IPS DF 6.9 (cell line): ENCODE measurements at regions not wholly inside any gene's neighbourhood (a gene's known extent, or its start where the extent isn't known, plus 50 kb on each side); places are given as distances from the start of the nearest gene placed in this dataset.

Experiments used
- DNase-seq: peaks from one replicate; pipeline ENCODE4 v3.0.0-alpha.2; 2013; ENCODE audit warnings: low read depth, low spot score
- H3K27ac ChIP-seq: one replicate; pipeline ENCODE4 v1.5.1; 2013; ENCODE audit warnings: low read length, control low read depth
- H3K27me3 ChIP-seq: 2 replicates; pipeline ENCODE4 v1.6.1; 2013; ENCODE audit warnings: mild to moderate bottlenecking, low read length; ENCODE audit not compliant: control insufficient read depth, insufficient read depth
- H3K36me3 ChIP-seq: 2 replicates; pipeline ENCODE4 v1.6.1; 2013; ENCODE audit warnings: low read length; ENCODE audit not compliant: control insufficient read depth, insufficient read depth
- H3K4me1 ChIP-seq: 2 replicates; pipeline ENCODE4 v1.6.1; 2013; ENCODE audit warnings: low read length; ENCODE audit not compliant: control insufficient read depth, insufficient read depth
- H3K4me3 ChIP-seq: 2 replicates; pipeline ENCODE4 v1.5.1; 2013; ENCODE audit warnings: mild to moderate bottlenecking, low read length
- H3K9me3 ChIP-seq: 2 replicates; pipeline ENCODE4 v1.6.1; 2013; ENCODE audit warnings: low read length, inconsistent platforms; ENCODE audit not compliant: control insufficient read depth, insufficient read depth
- WGBS: extraction: QIAGEN DNeasy Blood & Tissue Kit; methylation state at CpG from one replicate; pipeline ENCODE4 v1.1.7; 2013; ENCODE audit warnings: mixed read lengths, missing lambda C conversion rate; ENCODE audit not compliant: insufficient read length, insufficient coverage; 5-methylcytosine and 5-hydroxymethylcytosine counted together

- Histone ChIP-seq H3K4me1 (no peaks in the 10 kb centered on the region), H3K36me3 (no peaks in the 10 kb centered on the region), H3K9me3 (no peaks in the 10 kb centered on the region), H3K27ac (no peak overlapping the region), H3K4me3 (no peak overlapping the region), H3K27me3 (no peaks in the 10 kb centered on the region)
- WGBS, result no CpG with 5 or more reads among the region's 5 CpGs
- no peak for DNase-seq
These were observed 103.3 kb upstream of the FSTL4 start for GRCh38 chr5:133715616-133716015.

- no peaks in the 10 kb centered on the region for H3K27me3 ChIP-seq
- no peaks in the 10 kb centered on the region for H3K36me3 ChIP-seq
- H3K9me3 ChIP-seq, result no peaks in the 10 kb centered on the region
- DNase-seq, result no peak
- no peaks in the 10 kb centered on the region for H3K4me1 ChIP-seq
- no peak overlapping the region for H3K4me3 ChIP-seq
- no peak overlapping the region for H3K27ac ChIP-seq
These were observed 102.9 kb upstream of the FSTL4 start for GRCh38 chr5:133715216-133715615.

GRCh38 chr5:133714161-133714915 is 102.0 kb upstream of the FSTL4 start:
- Histone ChIP-seq H3K4me3 (no peak overlapping the region), H3K4me1 (no peaks in the 10 kb centered on the region), H3K27me3 (no peaks in the 10 kb centered on the region), H3K27ac (no peak overlapping the region), H3K9me3 (no peaks in the 10 kb centered on the region), H3K36me3 (no peaks in the 10 kb centered on the region)
- DNase-seq, result no peak
- WGBS, result no CpG with 5 or more reads among the region's 12 CpGs

- WGBS, result no CpG with 5 or more reads among the region's 6 CpGs
- Histone ChIP-seq H3K36me3 (no peaks in the 10 kb centered on the region), H3K4me1 (no peaks in the 10 kb centered on the region), H3K4me3 (no peak overlapping the region), H3K9me3 (no peaks in the 10 kb centered on the region), H3K27ac (no peak overlapping the region), H3K27me3 (no peaks in the 10 kb centered on the region)
- no peak for DNase-seq
These were observed 101.4 kb upstream of the FSTL4 start for GRCh38 chr5:133713751-133714150.

- no peak for DNase-seq
These were observed 100.9 kb upstream of the FSTL4 start for GRCh38 chr5:133713209-133713608.

GRCh38 chr5:133712562-133712961 is 100.2 kb upstream of the FSTL4 start:
- H3K27ac ChIP-seq, result no peak overlapping the region
- no peaks in the 10 kb centered on the region for H3K27me3 ChIP-seq
- H3K4me3 ChIP-seq, result no peak overlapping the region
- H3K4me1 ChIP-seq, result no peaks in the 10 kb centered on the region
- H3K36me3 ChIP-seq, result no peaks in the 10 kb centered on the region
- WGBS, result no CpG with 5 or more reads among the region's 7 CpGs
- H3K9me3 ChIP-seq, result no peaks in the 10 kb centered on the region
- no peak for DNase-seq

More at GRCh38 chr5:133713209-133713608, 100.9 kb upstream of the FSTL4 start:
- Histone ChIP-seq H3K27ac (no peak overlapping the region), H3K9me3 (no peaks in the 10 kb centered on the region), H3K36me3 (no peaks in the 10 kb centered on the region), H3K27me3 (no peaks in the 10 kb centered on the region), H3K4me1 (no peaks in the 10 kb centered on the region), H3K4me3 (no peak overlapping the region)

GRCh38 chr5:133709209-133709725 is 96.9 kb upstream of the FSTL4 start:
- Histone ChIP-seq H3K27me3 (no peaks in the 10 kb centered on the region), H3K36me3 (no peaks in the 10 kb centered on the region), H3K4me1 (no peaks in the 10 kb centered on the region), H3K4me3 (no peak overlapping the region), H3K9me3 (no peaks in the 10 kb centered on the region), H3K27ac (no peak overlapping the region)
- no peak for DNase-seq
- WGBS, result no CpG with 5 or more reads among the region's 2 CpGs

GRCh38 chr5:133708331-133708850 is 96.0 kb upstream of the FSTL4 start:
- no peaks in the 10 kb centered on the region for H3K9me3 ChIP-seq
- H3K36me3 ChIP-seq, result no peaks in the 10 kb centered on the region
- no peak overlapping the region for H3K27ac ChIP-seq
- H3K4me1 ChIP-seq, result no peaks in the 10 kb centered on the region
- no peak for DNase-seq
- H3K4me3 ChIP-seq, result no peak overlapping the region
- H3K27me3 ChIP-seq, result no peaks in the 10 kb centered on the region
- no CpG with 5 or more reads among the region's 3 CpGs for WGBS

- no peak for DNase-seq
- H3K36me3 ChIP-seq, result no peaks in the 10 kb centered on the region
- no peaks in the 10 kb centered on the region for H3K9me3 ChIP-seq
- no peak overlapping the region for H3K4me3 ChIP-seq
- no peak overlapping the region for H3K27ac ChIP-seq
- H3K27me3 ChIP-seq, result no peaks in the 10 kb centered on the region
- H3K4me1 ChIP-seq, result no peaks in the 10 kb centered on the region
- no CpG with 5 or more reads among the region's 2 CpGs for WGBS
These were observed 95.3 kb upstream of the FSTL4 start for GRCh38 chr5:133707629-133708028.

- no peaks in the 10 kb centered on the region for H3K9me3 ChIP-seq
- whole genome bisulfite sequencing, result no CpG with 5 or more reads among the region's 10 CpGs
- H3K36me3 ChIP-seq, result no peaks in the 10 kb centered on the region
- no peaks in the 10 kb centered on the region for H3K27me3 ChIP-seq
- no peak overlapping the region for H3K27ac ChIP-seq
- no peak for DNase-seq
- H3K4me1 ChIP-seq, result no peaks in the 10 kb centered on the region
- H3K4me3 ChIP-seq, result no peak overlapping the region
These were observed 94.4 kb upstream of the FSTL4 start for GRCh38 chr5:133706506-133707430.
